Stimulated activated CD4-positive, alpha-beta T cell treated with anti-CD3 and anti-CD28 coated beads, Interleukin-4, amount 100 ng/mL, for 48 hours (primary cell): ENCODE measurements at regions not wholly inside any gene's neighbourhood (a gene's known extent, or its start where the extent isn't known, plus 50 kb on each side); places are given as distances from the start of the nearest gene placed in this dataset.
"Not testable (repeated sequence)": the region's sequence is repeated elsewhere in the genome, so short reads cannot be mapped to it uniquely, and the experiment has no call there.

Experiments used
- DNase-seq, 2 donors: peaks; one replicate each; pipeline ENCODE4 v3.0.0-alpha.2; 2020; ENCODE audit warnings: low read depth in 2 of 2

- DNase-seq: no peak
Measured at GRCh38 chr13:107821492-107821891, 393.8 kb downstream of the LIG4 start.

DNA sequence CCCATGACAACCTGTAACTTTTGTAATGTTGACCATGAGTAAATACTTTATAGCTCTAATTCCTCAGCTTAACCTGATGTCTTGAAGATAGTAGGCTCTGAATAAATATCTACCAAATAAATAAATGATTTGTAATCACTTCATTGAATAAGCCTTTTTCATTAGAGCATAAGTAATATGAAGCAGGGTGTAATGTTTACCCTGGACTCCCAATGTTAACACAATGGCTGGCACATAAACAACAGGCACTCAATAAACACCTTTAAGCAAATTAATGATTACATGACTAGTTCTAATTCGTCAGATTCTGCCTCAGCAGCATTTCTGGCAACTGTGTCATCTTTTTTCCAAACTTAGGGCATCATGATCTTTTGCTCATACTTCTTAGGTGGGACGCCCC lies 396.3 kb downstream of the LIG4 start:
- no peak for DNase-seq

GRCh38 chr13:107817647-107818287 lies 397.6 kb downstream of the LIG4 start:
- no peak for DNase-seq

GRCh38 chr13:107812014-107812412 lies 403.3 kb downstream of the LIG4 start:
- no peak for DNase-seq

DNA sequence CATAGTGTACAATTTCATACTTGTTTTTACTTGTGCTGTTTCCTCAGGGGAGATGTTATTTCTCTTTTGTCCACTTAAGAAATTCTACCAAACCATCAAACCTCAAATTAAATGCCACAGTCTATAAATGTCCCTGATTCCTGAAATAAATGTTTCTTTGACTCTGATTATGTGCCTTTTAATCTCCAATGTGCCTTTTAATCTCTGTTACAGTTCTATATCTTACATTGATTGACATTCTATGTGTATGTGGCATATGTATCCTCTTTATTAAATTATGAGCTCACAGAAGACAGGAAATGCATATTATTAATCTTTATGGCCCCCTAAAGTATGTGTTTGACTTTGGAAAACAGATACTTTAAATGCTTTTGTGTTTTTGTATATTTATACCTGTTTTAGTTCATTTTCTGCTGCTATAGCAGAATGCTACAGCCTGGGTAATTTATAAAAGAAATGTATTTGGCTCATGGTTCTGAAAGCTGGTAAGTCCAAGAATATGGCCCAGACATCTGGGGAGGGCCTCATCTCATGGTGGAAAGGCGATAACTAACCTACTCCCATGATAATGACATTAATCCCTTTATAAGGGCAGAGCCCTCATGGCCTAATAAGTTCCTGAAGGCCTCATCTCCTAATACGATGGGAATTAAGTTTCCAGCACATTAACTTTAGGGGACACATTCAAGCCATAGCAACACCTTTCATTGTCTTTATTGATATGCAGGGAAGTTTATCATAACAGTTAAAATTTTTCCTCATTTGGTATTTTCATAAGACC lies 403.9 kb downstream of the LIG4 start:
- no peak for DNase-seq

DNA sequence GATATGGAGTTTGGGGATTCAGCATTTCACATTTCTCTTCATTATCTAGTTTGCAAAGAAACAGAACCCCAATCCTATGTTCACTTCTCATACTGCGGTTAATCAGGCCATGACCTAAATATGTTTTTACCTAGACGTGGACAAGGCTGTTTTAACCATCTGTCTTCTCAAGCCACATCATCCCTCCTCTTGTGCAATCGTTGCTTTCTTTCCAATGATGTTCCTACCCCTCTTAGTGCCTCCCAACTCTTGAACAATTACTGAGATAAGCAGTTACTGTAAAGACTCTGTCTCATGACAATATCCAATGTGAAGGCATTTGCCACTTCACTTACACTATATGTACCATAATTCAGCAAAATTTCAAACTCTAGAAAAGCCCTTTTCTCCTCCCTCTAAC lies 406.2 kb downstream of the LIG4 start:
- no peak for DNase-seq

DNA sequence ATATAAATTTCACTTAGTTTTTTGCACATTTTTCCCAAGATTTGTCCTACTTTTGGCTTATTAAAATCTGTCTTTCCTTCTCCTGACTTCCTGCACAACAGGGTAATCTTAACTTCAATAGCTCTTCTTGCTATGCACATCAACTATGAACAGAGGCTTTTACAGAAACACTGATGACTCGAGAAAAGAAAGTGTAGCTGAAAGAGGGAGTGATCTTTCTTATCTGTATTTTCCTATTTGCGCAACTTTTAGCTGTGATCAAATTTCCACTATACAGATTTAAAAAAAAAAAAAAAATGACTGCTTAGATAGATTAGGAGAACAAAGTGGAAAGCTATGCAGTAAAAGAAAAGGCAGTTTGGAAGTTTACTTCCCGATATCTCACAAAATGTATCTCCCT lies 406.9 kb downstream of the LIG4 start:
- no peak for DNase-seq

DNA sequence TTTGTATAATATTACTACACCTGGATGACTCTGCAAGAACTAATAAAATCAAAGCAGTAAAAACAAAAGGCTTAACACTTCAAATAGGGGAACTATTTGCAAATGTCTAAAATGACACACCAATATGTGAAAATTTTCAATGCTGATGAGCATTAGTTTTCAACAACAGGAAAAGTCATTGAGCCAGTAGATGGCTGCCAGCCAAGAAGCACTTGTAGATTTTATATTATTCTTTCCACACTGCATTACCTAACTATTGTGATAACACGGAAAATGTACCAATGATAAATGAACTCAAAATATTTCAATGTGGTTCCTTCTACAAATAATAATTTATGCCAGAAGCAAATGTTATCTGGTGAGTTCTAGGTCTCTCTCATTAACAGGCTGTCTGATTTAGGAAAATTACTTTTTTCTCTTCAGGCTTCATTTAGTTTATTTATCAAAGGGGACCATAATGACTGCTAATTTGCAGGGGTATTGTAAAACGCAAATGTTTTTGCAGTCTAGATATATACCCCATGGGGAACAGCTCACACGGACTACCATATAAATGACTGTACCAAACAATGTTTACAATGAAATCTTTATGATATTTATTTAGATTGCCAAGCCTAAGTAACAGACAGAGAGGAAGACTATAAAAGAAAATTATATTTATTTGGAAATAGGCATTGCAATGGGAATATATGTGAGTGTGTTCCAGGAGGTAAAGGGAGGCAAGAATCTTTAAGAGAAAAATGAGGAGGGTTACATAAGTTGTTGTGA lies 407.8 kb downstream of the LIG4 start:
- no peak for DNase-seq

DNA sequence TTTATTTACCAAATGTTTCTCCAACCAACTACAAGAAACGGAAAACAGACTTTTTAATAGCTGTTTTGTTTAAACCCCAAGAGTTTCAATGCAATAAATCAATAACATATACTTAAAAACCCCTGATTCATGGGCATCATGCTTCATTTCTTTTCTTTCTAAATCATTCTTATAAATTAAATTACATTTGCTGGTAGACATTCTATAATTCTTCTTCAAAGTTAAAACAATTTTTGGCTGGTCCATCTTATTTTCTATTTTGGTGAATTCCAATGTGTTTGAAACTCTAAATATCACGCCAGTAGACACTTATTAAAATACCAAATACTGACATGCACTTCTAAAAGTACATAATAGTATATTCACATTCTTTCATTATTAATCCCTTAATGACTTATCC lies 408.6 kb downstream of the LIG4 start:
- no peak for DNase-seq

DNA sequence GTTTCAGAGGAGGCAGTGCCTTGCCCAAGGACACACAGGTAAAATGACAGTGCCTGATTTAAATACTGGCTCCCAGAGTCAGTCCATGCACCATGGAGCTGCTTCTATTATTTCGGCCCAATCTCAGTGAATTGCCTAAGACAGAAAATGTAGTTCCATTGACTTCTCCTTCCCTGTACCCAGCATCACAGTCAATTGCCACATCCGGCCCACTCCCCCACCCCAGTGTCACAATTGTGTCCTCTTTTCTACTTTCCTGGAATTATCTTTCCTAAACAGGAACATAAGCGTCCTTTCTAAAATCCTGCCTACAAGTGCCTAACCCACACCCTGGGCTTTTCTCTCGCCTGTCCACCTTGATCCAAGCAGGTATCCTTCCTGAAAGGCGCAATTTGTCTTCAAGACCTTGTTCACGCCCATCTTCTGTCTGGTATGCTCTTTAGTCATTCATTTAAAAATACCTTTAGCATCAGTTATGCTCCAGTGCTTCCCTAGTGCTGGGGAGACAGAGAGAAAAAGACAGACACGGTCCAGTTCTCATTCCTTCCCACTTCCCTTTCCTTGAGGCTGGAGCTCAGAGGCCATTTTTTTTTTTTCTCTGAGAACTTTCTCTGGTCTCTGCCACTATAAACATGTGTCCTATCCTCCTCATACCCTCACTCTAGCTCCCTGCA lies 411.4 kb downstream of the LIG4 start:
- DNase-seq: no peak

DNA sequence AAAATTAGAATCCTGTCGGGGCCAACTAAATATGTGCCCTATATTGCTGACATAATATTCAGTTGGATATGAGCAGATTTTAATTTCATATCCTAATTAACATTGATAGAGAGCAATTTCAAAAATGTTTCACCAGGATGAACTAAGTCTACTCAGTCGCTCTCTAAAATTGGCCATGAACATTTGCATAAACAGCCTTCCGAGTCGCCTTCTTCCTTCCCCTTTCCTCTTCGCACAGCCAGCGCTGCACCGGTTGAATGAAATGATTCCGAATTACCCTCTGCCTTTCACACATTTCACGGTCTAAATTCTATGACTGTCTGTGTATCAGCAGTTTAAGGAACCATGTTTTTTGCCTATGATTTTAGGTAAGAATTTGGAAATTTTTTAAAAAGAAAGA lies 413.7 kb downstream of the LIG4 start:
- no peak for DNase-seq

GRCh38 chr13:107799001-107799400 lies 416.3 kb downstream of the LIG4 start:
- DNase-seq: no peak

- no peak for DNase-seq
Measured at GRCh38 chr13:107790397-107790796, 424.9 kb downstream of the LIG4 start.

DNA sequence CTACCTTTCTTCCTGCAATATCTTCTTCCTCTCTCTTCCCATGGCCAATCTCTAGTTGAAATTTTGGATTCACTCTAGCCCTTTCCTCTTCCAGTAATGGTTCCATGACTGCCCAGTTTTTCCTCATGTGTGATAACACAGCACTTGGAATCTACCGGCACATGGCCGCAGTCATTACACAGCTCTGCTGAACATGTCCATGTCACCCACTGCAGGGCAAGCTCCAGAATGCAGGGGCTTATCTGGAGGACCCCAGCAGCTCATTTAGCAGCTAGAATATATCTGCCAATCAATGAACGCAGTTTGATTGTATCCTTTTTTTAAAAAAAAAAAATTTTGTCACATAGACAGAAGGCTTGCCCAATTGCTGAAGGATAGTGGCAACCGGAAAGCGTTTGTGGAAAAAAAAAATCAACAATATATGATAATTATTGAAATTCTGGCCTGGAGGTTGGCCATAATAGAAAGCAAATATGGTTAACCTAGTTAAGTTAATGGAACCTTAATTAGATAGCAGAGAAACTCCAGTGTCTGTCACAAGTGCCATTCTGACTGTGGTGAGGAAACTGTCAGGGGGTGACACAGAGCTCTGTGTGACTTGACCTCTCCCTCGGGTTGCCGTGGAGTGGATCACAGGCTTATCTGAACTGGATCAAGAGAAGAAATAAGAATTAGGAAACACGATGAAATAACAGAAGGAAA lies 426.7 kb downstream of the LIG4 start:
- no peak for DNase-seq

DNA sequence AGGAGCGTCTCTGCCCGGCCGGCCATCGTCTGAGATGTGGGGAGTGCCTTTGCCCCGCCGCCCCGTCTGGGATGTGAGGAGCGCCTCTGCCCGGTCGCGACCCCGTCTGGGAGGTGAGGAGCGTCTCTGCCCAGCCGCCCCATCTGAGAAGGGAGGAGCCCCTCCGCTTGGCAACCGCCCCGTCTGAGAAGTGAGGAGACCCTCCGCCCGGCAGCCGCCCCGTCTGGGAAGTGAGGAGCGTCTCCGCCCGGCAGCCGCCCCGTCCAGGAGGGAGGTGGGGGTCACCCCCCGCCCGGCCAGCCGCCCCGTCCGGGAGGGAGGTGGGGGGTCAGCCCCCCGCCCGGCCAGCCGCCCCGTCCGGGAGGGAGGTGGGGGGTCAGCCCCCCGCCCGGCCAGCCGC lies 432.7 kb downstream of the LIG4 start:
- DNase-seq: not testable (repeated sequence)

DNA sequence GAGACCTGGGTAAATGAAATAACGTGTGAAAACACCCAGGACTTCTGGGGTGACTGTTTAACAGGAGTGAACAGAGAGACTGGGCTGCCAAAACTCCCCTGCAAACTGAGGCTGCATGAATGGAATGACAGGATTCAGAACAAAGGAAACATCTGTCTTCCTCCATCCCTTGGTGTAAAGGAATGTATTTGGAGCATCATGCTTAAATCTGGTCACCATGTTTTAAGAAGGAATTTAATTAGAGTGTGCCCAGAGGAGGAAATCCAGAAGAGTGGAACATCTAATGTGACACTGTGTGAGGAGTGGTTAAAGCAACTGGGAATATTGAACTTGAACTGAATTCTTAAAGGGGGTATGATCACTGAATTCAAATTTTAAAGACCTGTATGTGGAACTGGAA lies 437.2 kb downstream of the LIG4 start:
- no peak for DNase-seq

- DNase-seq: no peak
Measured at GRCh38 chr13:107770541-107770940, 444.8 kb downstream of the LIG4 start.

DNA sequence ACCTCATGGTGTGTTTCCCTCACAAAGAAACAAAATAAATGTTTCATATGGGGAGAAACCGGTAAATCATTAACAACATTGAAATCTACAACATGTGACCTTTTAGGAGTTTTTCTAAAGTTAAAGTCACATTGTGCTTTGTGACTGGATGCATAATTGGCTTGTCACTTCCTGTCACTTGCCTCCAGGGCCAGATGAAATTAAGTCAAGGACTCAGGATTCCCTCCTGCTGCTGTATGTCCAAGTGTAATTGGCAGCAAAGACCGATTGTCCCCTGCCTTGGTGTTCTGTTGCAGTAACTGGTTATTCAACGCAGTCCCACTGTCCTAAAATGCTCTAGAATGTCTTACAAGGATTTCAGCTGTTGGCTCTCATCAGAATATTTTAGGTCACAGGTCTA lies 448.2 kb downstream of the LIG4 start:
- no peak for DNase-seq

GRCh38 chr13:107765724-107766401 lies 449.5 kb downstream of the LIG4 start:
- DNase-seq: no peak

GRCh38 chr13:107764046-107764445 lies 451.3 kb downstream of the LIG4 start:
- no peak for DNase-seq

DNA sequence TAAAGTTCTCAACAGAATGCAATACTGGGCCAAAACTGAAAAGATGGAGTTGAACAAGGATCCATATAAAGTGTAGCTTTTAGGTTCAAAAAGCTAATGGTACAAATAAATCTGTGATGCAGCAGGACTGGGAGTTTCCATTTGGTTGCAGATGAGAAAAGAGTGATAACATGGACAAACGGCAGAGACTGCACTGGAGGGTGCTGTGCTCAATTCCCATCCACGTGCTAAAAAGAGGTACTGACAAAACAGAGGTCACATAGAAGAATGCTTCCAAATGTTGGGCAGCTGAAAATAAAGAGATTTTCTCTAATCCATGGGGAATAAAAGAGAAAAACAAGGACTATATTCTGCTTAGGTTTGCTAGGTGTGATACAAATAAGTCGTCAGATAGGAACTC lies 461.6 kb downstream of the LIG4 start:
- no peak for DNase-seq
